K562 (cell line): ENCODE measurements at regions not wholly inside any gene's neighbourhood (a gene's known extent, or its start where the extent isn't known, plus 50 kb on each side); places are given as distances from the start of the nearest gene placed in this dataset.

Experiments
- ATAC-seq: fragments of 200-7000 bp; cut with Tn5 transposase; 3 replicates; pipeline ENCODE4 v1.9.1; 2020; ENCODE audit warnings: moderate library complexity
- BruUV-seq: library from RNA; stranded (reverse); fragments of 400-500 nt; replicated peaks from 2 replicates; lab custom pipeline; 2021; lab: Mats Ljungman, UMichigan
- CTCF ChIA-PET: fragments of 300-600 bp; formaldehyde crosslinking; extraction: SDS; loops from one replicate; lab custom pipeline; 2021; ENCODE audit warnings: low intra/inter-chr PET ratio; lab: Yijun Ruan, JAX
- POLR2A ChIA-PET: fragments of 300-600, 350-650 bp; sonication (Branson Sonifier 250); formaldehyde crosslinking; extraction: SDS; loops from one replicate; lab custom pipeline; 2021; ENCODE audit warnings: antibody characterized with exemption, inconsistent platforms; lab: Yijun Ruan, JAX
- DNase-seq, 4 experiments: peaks; one replicate each; pipeline versions ENCODE4 v3.0.0 to v3.0.0-alpha.2; 2011 to 2018; ENCODE audit warnings: low spot score in 3 of 4, mixed read lengths in 3 of 4; ENCODE audit errors: extremely low read depth in 1 of 4
- FAIRE-seq: peaks from 2 replicates; lab custom pipeline; 2011; peaks lifted over from hg19 to GRCh38; lab: Jason Lieb, UNC
- H2AFZ ChIP-seq: 2 replicates; pipeline ENCODE4 v1.6.0; 2011; ENCODE audit warnings: low read depth, low read length, control low read depth, inconsistent platforms
- H3K27ac ChIP-seq: fragments of 200-600 bp; 3 replicates; pipeline ENCODE4 v1.8.0; 2011; ENCODE audit warnings: low read depth, mild to moderate bottlenecking, control low read depth, inconsistent platforms, low read length, moderate library complexity, mixed read lengths; ENCODE audit errors: extremely low read depth
- H3K27me3 ChIP-seq, 2 experiments: fragments of 300-600 bp in 1 of 2; 2 replicates in 1 of 2; 3 replicates in 1 of 2; pipeline versions ENCODE4 v1.6.0 to v1.8.0; 2011; ENCODE audit warnings: inconsistent platforms in 2 of 2, low read length in 2 of 2, mild to moderate bottlenecking in 1 of 2, mixed read lengths in 1 of 2, moderate library complexity in 1 of 2; ENCODE audit not compliant: control insufficient read depth in 2 of 2, insufficient read depth in 2 of 2
- H3K36me3 ChIP-seq: fragments of 300-600 bp; 3 replicates; pipeline ENCODE4 v1.8.0; 2011; ENCODE audit warnings: mild to moderate bottlenecking, low read length, inconsistent platforms; ENCODE audit not compliant: control insufficient read depth, insufficient read depth
- H3K4me1 ChIP-seq, 2 experiments: fragments of 200-600 bp in 1 of 2; replicated peaks in 1 of 2; 2 replicates in 1 of 2; 3 replicates in 1 of 2; pipeline versions ENCODE4 v1.5.1 to v1.8.0; 2011; ENCODE audit warnings: inconsistent platforms in 2 of 2, low read length in 2 of 2, mild to moderate bottlenecking in 1 of 2, mixed read lengths in 1 of 2, moderate library complexity in 1 of 2; ENCODE audit not compliant: control insufficient read depth in 2 of 2, insufficient read depth in 2 of 2
- H3K4me2 ChIP-seq: 2 replicates; pipeline ENCODE4 v1.6.1; 2011; ENCODE audit warnings: low read length, control low read depth, inconsistent platforms, mixed read lengths; ENCODE audit not compliant: insufficient read depth
- H3K4me3 ChIP-seq: fragments of 200-600 bp; sonication (generic), shearing (Covaris generic); 2 replicates; pipeline ENCODE4 v1.5.1; 2016; ENCODE audit warnings: control low read depth, inconsistent platforms
- H3K79me2 ChIP-seq: fragments of 200-600 bp; 3 replicates; pipeline ENCODE4 v1.8.0; 2011; ENCODE audit warnings: low read length, inconsistent platforms; ENCODE audit not compliant: control insufficient read depth, insufficient read depth
- H3K9ac ChIP-seq, 2 experiments: 2 replicates each; pipeline versions ENCODE4 v1.6.0 to v1.6.1; 2011; ENCODE audit warnings: low read depth in 2 of 2, low read length in 2 of 2, control low read depth in 1 of 2, inconsistent platforms in 1 of 2, mild to moderate bottlenecking in 1 of 2, mixed read lengths in 1 of 2; ENCODE audit not compliant: insufficient read depth in 1 of 2
- H3K9me1 ChIP-seq: one replicate; pipeline ENCODE4 v1.6.0; 2011; ENCODE audit warnings: inconsistent platforms, mild to moderate bottlenecking, low read length, moderate library complexity; ENCODE audit not compliant: control insufficient read depth, insufficient read depth
- H3K9me3 ChIP-seq: replicated peaks from 2 replicates; pipeline ENCODE4 v1.5.1; 2011; ENCODE audit warnings: low read depth, low read length, inconsistent platforms; ENCODE audit not compliant: control insufficient read depth, insufficient read depth
- H4K20me1 ChIP-seq: replicated peaks from 2 replicates; pipeline ENCODE4 v1.6.1; 2011; ENCODE audit warnings: low read length, inconsistent platforms, mixed read lengths; ENCODE audit not compliant: control insufficient read depth, insufficient read depth
- HMGN3 ChIP-seq: IDR thresholded peaks from 2 replicates; pipeline ENCODE4 v1.6.1; 2011; ENCODE audit warnings: borderline replicate concordance, low read depth, mild to moderate bottlenecking, mixed read lengths, low read length; ENCODE audit not compliant: insufficient read length; ENCODE audit errors: extremely low read depth
- KDM5B ChIP-seq: fragments of 200-600 bp; sonication (generic); IDR thresholded peaks from 2 replicates; pipeline ENCODE4 v1.6.1; 2012; ENCODE audit warnings: low read depth, mild to moderate bottlenecking, moderate library complexity, low read length, control low read depth, inconsistent platforms; ENCODE audit not compliant: insufficient replicate concordance
- NR2C2 ChIP-seq, 2 experiments: fragments of 200-800 bp in 1 of 2; sonication (Bioruptor generic) in 1 of 2; sonication (generic) in 1 of 2; formaldehyde crosslinking in 1 of 2; IDR thresholded peaks; 2 replicates each; pipeline versions ENCODE4 v1.6.1 to v1.8.0; 2016 to 2022; ENCODE audit warnings: mild to moderate bottlenecking in 1 of 2, missing compliant biosample characterization in 1 of 2, missing genetic modification characterization in 1 of 2, missing genetic modification reagents in 1 of 2
- NR3C1 ChIP-seq: sonication (generic); formaldehyde crosslinking; IDR thresholded peaks from 2 replicates; pipeline ENCODE4 v1.8.1; 2022; ENCODE audit warnings: missing genetic modification reagents
- ZNF395 ChIP-seq: fragments of 200-800 bp; sonication (Bioruptor generic); IDR thresholded peaks from 2 replicates; pipeline ENCODE4 v1.6.1; 2017; ENCODE audit warnings: missing genetic modification characterization, missing compliant biosample characterization
- WGBS: fragments of 100-300 bp; shearing (Covaris generic); methylation state at CpG from one replicate; pipeline ENCODE4 v1.1.6; 2016; ENCODE audit warnings: low coverage, mixed read lengths; ENCODE audit not compliant: insufficient coverage; ENCODE audit errors: missing lambda C conversion rate; 5-methylcytosine and 5-hydroxymethylcytosine counted together
- in situ Hi-C: fragments of 300-500 bp; cut with MboI; formaldehyde crosslinking; loops from 4 replicates; pipeline ENCODE4 v1.15.0; 2018; ENCODE audit warnings: inconsistent platforms, mixed read lengths
- intact Hi-C: fragments of 100-400 bp; cut with micrococcal nuclease; formaldehyde crosslinking; loops from 2 replicates; pipeline ENCODE4 v1.14.2; 2022
- TF ChIP-seq, protein P1 (sequence below): sonication (generic); formaldehyde crosslinking; IDR thresholded peaks from 2 replicates; pipeline ENCODE4 v1.8.0; 2022; ENCODE audit warnings: mild to moderate bottlenecking, missing genetic modification reagents

DNA sequence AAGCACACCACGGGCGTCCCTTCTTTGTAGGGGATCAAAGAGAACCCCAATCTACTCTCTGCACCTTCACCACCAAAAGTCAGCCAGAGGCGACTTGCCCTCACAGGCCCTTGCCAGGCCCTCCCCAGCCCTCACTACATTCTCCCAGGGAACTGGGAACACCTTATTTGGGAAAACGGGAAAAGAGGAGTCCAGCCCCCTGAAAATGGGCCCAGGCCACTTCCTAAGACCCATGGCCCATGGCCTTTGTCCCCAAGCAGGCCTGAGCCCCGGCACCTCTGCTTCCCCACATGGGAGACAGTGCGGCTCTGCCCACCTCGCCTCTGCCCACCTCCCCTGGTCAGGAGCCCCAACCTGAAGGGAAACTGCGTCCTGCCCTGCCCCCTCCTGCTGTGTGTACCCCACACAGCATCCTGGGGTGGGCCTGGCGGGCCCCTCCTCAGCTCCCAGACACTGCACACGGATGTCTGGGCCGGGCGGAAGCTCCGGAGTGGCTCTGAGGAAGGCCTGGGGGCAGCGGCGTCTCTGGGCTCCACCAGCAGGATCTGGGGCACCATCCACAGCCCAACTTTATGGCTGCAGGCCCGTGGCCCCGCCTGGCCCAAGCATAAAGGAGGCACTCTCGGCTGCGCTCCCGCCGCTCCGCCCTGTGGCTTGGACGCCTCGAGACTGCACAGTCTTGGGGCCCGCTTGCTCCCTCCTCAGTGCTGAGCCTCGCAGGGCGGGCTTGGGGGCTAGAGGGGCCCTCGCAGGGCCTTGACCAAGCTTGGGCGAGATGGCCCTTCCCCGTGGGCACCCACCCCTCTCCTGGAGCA is 70.3 kb upstream of the GPC1 start (continued):
- TF ChIP-seq ZNF395 (no peak), HMGN3 (no peak), NR3C1 (CRISPR knock-in tag) (no peak), KDM5B (no peak)
- TF ChIP-seq, all 486 proteins: peak for 0

DNA sequence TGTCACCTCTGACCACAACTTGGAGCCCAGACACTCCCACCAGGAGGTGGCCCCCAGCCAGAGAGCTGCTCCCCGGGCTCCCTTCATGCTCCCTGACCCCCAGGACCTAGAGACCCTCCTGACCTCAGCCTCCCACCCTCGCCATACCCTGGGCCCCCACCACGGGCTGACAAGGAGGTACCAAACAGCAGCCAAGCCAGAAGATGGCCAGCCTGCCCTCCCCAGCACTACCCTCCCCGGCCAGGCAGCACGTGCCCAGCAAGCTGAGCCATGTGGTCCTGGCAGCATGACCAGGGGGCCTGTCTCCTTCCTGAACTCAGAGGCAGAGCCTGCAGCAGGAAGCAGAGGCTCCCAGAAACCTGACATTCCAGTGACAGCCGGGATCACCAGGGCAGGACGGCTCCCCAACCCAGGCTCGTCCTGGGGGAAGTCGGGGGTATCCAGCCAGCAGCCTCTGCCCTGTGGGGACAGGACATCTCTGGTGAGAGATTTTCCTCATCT is 69.4 kb upstream of the GPC1 start:
- Histone ChIP-seq H3K9me3 (no peaks in the 10 kb centered on the region), H2AFZ (no peak overlapping the region), H3K27ac (no peak overlapping the region), H3K27me3 (peaks cover 0 to 71% of the 10 kb centered on the region in 2 experiments; a peak in 3 of 5 replicates), H3K4me3 (no peak overlapping the region), H3K79me2 (no peaks in the 10 kb centered on the region), H3K4me1 (no peaks in the 10 kb centered on the region), H3K9me1 (no peaks in the 10 kb centered on the region), H4K20me1 (no peaks in the 10 kb centered on the region), H3K36me3 (no peaks in the 10 kb centered on the region), H3K4me2 (no peak overlapping the region), H3K9ac (no peak overlapping the region)
- DNase-seq: no peak
- 0% methylated on average over 6 of the region's 9 CpGs for WGBS
- ATAC-seq: no peak
- TF ChIP-seq, protein P1, sequence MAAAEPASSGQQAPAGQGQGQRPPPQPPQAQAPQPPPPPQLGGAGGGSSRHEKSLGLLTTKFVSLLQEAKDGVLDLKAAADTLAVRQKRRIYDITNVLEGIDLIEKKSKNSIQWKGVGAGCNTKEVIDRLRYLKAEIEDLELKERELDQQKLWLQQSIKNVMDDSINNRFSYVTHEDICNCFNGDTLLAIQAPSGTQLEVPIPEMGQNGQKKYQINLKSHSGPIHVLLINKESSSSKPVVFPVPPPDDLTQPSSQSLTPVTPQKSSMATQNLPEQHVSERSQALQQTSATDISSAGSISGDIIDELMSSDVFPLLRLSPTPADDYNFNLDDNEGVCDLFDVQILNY: no peak
- TF ChIP-seq NR2C2 (CRISPR knock-in tag; IDR thresholded peaks at IDR 0.05) (no peak), NR2C2 (tag; IDR thresholded peaks at IDR 0.05) (no peak)
- CTCF ChIA-PET: no interaction called here
- POLR2A ChIA-PET: no interaction called here
- BruUV-seq: no TSS peak
- FAIRE-seq: no peak
- in situ Hi-C loops (no loop called here), intact Hi-C loops (no loop called here)
